ENCODE measurements at regions not wholly inside any gene's neighbourhood (a gene's known extent, or its start where the extent isn't known, plus 50 kb on each side); places are given as distances from the start of the nearest gene placed in this dataset.

DNA sequence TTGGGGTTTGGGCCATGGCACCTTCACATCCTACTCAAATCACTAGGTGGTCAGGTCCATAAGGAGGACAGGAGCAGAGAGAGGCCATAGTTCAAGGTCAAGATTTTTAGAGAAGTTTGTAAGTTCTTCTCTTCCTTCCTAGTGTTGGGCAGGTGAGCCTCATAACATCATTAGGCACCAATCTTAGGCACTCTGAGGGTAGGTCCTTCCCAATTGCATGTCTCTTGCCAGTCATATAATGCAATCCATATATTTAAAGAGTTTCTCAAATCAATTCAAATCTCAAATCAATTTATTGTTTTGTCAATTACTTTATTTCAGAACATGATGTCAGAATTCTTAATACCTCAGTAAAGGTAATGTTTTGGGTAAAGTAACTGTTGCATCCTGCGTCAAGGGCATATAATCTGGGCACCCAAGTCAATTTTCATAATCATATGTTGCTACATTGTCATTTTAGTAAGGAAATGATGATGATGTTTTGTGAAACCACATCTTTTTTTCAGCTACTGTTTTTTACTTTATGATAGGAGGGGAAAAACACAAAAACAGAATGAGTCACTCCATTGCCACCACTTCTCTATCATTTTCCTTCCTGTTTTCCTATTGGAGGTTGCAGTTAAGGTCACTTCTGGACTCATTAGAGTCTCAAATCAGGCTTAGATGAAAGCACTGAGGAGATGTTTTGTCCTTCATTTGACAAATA lies 122.7 kb downstream of the UCHL5 start:
- TF ChIP-seq, protein P1, sequence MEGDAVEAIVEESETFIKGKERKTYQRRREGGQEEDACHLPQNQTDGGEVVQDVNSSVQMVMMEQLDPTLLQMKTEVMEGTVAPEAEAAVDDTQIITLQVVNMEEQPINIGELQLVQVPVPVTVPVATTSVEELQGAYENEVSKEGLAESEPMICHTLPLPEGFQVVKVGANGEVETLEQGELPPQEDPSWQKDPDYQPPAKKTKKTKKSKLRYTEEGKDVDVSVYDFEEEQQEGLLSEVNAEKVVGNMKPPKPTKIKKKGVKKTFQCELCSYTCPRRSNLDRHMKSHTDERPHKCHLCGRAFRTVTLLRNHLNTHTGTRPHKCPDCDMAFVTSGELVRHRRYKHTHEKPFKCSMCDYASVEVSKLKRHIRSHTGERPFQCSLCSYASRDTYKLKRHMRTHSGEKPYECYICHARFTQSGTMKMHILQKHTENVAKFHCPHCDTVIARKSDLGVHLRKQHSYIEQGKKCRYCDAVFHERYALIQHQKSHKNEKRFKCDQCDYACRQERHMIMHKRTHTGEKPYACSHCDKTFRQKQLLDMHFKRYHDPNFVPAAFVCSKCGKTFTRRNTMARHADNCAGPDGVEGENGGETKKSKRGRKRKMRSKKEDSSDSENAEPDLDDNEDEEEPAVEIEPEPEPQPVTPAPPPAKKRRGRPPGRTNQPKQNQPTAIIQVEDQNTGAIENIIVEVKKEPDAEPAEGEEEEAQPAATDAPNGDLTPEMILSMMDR (IDR thresholded peaks at IDR 0.05; ENCODE audit: low read length), result no peak
- no peak for TF ChIP-seq EZH2phosphoT487 (IDR thresholded peaks at IDR 0.05; ENCODE audit: low read length)
